AG04450 (cell line): ENCODE measurements at regions not wholly inside any gene's neighbourhood (a gene's known extent, or its start where the extent isn't known, plus 50 kb on each side); places are given as distances from the start of the nearest gene placed in this dataset.

ENCODE experiments used
- CTCF ChIA-PET: fragments of 300-600, 350-600 bp; formaldehyde crosslinking; extraction: SDS; loops from one replicate; lab custom pipeline; 2022; ENCODE audit warnings: antibody characterized with exemption, inconsistent platforms; lab: Charles Lee
- POLR2A ChIA-PET: fragments of 350-600 bp; formaldehyde crosslinking; extraction: SDS; loops from one replicate; lab custom pipeline; 2021; ENCODE audit warnings: antibody characterized with exemption, inconsistent platforms; lab: Yijun Ruan, JAX
- DNase-seq: peaks from one replicate; pipeline ENCODE4 v3.0.0-alpha.2; 2011; ENCODE audit warnings: low read depth, low spot score
- H3K27ac ChIP-seq: one replicate; pipeline ENCODE4 v1.5.1; 2012; ENCODE audit warnings: low read depth, low read length, control low read depth
- H3K27me3 ChIP-seq: one replicate; pipeline ENCODE4 v1.6.0; 2012; ENCODE audit warnings: low read length; ENCODE audit not compliant: control insufficient read depth, insufficient read depth
- H3K4me3 ChIP-seq: 2 replicates; pipeline ENCODE4 v1.5.1; 2011; ENCODE audit warnings: mild to moderate bottlenecking, low read depth, low read length, control low read depth
- H3K9me3 ChIP-seq: 2 replicates; pipeline ENCODE4 v1.5.1; 2012; ENCODE audit warnings: low read length; ENCODE audit not compliant: control insufficient read depth, insufficient read depth
- TF ChIP-seq, protein P1 (sequence below): IDR thresholded peaks from 2 replicates; pipeline ENCODE4 v1.5.1; 2011; ENCODE audit warnings: low read depth, low read length, control low read depth, inconsistent platforms

GRCh38 chr5:82489683-82490082 is 211.5 kb upstream of the RPS23 start:
- TF ChIP-seq, protein P1, sequence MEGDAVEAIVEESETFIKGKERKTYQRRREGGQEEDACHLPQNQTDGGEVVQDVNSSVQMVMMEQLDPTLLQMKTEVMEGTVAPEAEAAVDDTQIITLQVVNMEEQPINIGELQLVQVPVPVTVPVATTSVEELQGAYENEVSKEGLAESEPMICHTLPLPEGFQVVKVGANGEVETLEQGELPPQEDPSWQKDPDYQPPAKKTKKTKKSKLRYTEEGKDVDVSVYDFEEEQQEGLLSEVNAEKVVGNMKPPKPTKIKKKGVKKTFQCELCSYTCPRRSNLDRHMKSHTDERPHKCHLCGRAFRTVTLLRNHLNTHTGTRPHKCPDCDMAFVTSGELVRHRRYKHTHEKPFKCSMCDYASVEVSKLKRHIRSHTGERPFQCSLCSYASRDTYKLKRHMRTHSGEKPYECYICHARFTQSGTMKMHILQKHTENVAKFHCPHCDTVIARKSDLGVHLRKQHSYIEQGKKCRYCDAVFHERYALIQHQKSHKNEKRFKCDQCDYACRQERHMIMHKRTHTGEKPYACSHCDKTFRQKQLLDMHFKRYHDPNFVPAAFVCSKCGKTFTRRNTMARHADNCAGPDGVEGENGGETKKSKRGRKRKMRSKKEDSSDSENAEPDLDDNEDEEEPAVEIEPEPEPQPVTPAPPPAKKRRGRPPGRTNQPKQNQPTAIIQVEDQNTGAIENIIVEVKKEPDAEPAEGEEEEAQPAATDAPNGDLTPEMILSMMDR: no peak
- ChIA-PET POLR2A (no interaction called here), CTCF (no interaction called here)
- no peak overlapping the region for H3K27ac ChIP-seq
- H3K27me3 ChIP-seq: peaks cover 3% of the 10 kb centered on the region
- no peaks in the 10 kb centered on the region for H3K9me3 ChIP-seq
- no peak overlapping the region for H3K4me3 ChIP-seq
- DNase-seq: no peak

DNA sequence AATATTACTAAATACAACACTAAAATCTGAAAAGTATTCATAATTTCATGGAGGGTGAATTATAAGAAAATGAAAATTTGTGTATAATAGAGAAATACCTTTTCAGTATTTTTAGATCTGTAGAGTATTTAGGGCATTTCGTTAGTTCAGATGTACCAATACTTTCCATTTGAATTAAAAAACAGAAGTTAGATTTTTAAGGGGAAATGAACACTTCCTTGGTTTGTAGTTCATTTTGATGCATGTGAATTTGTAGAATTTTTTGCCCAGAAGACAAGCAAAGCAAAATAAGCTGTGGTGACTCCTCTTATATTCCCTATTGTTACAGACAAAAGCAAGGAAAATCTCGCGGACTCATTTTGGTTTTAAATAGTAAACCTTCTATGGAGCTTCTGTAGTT is 209.0 kb upstream of the RPS23 start:
- Histone ChIP-seq H3K27me3 (no peaks in the 10 kb centered on the region), H3K9me3 (no peaks in the 10 kb centered on the region), H3K27ac (no peak overlapping the region), H3K4me3 (no peak overlapping the region)
- DNase-seq: no peak
- ChIA-PET CTCF (no interaction called here), POLR2A (no interaction called here)
- TF ChIP-seq, protein P1: no peak

DNA sequence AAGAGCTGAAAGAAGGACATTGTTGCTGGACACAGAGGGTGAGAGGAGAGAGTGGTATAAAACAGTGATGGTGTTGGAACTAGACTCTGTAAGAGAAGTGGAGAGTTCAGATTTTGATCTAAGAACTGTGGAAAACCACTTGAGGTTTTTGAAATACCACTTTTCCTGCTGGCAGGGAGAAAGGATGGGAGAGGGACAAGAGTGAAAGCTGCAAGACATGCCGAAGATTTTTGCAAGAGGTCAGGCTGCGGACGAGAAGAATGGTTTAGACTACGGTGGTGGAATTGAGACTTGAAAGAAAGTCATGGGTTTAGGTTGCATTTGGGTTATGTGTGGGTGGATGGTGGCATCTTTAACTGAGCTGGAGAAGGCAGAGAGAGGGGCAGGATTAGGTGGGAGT is 202.2 kb upstream of the RPS23 start:
- H3K27ac ChIP-seq: no peak overlapping the region
- ChIA-PET CTCF (no interaction called here), POLR2A (no interaction called here)
- TF ChIP-seq, protein P1: no peak
- H3K4me3 ChIP-seq: no peak overlapping the region
- no peak for DNase-seq
- peaks cover 8% of the 10 kb centered on the region for H3K27me3 ChIP-seq
- H3K9me3 ChIP-seq: no peaks in the 10 kb centered on the region

- no peak overlapping the region for H3K4me3 ChIP-seq
- TF ChIP-seq, protein P1: no peak
- H3K27me3 ChIP-seq: peaks cover 8% of the 10 kb centered on the region
- POLR2A ChIA-PET: no interaction called here
- CTCF ChIA-PET: no interaction called here
- no peak overlapping the region for H3K27ac ChIP-seq
- H3K9me3 ChIP-seq: no peaks in the 10 kb centered on the region
- DNase-seq: no peak
Observed at GRCh38 chr5:82476155-82476554, 198.0 kb upstream of the RPS23 start.

DNA sequence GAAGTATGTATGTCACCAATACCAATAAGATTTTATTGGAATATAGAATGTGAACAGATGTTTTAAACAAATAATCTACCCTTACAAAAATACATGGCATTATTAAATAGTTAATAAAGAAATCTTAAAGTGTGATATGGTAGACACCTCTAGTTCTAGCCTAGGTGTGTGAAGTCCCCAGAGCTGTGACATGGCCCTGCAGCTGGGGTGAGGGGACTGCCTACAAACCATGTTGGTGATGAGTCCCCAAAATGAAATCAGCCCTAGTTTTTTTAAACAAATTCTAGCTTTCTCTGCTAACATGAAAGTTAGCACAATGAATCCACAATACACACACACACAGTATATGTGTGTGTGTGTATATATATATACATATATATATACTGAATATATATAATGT is 195.1 kb upstream of the RPS23 start:
- Histone ChIP-seq H3K27me3 (no peaks in the 10 kb centered on the region), H3K27ac (no peak overlapping the region), H3K4me3 (no peak overlapping the region), H3K9me3 (no peaks in the 10 kb centered on the region)
- POLR2A ChIA-PET: no interaction called here
- CTCF ChIA-PET: no interaction called here
- no peak for DNase-seq
- TF ChIP-seq, protein P1: no peak
